SU-DHL-6 (cell line): ENCODE measurements at regions not wholly inside any gene's neighbourhood (a gene's known extent, or its start where the extent isn't known, plus 50 kb on each side); places are given as distances from the start of the nearest gene placed in this dataset.

ENCODE experiments used
- CTCF ChIP-seq: fragments of 200-600 bp; sonication (generic); IDR thresholded peaks from one replicate; pipeline ENCODE4 v1.5.1; 2017; ENCODE audit warnings: antibody characterized with exemption, mild to moderate bottlenecking, low read length, moderate library complexity; ENCODE audit not compliant: insufficient read depth, poor library complexity, severe bottlenecking
- EZH2phosphoT487 ChIP-seq: fragments of 200-600 bp; sonication (generic), shearing (Covaris generic); conservative IDR thresholded peaks from 2 replicates; pipeline ENCODE4 v1.6.1; 2018; ENCODE audit warnings: mild to moderate bottlenecking, antibody characterized with exemption, low read length, moderate library complexity, mixed read lengths

GRCh38 chr1:228873709-228874108 lies 138.4 kb downstream of the RHOU start:
- no peak for TF ChIP-seq CTCF
- no peak for TF ChIP-seq EZH2phosphoT487
